ENCODE measurements at regions not wholly inside any gene's neighbourhood (a gene's known extent, or its start where the extent isn't known, plus 50 kb on each side); places are given as distances from the start of the nearest gene placed in this dataset.

DNA sequence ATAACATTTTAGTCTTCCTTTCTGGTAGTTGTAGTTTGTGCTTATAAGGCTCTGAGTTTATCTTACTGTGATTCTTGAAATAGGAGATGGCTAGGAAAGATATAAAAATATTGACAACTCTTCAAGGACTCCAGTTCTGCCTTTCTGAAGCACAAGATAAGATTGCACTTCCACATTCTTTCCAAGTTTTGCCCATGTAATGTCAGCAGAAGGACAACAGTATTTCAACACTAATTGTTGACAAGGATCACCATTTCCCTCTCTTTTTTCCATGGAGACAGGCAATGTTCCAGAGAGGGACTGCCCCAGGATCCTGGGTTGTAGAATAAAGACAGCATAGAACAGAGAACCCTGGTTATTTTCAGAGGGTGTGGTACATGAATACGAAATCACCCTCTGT lies 279.1 kb upstream of the CNTNAP5 start:
- TF ChIP-seq, protein P1, sequence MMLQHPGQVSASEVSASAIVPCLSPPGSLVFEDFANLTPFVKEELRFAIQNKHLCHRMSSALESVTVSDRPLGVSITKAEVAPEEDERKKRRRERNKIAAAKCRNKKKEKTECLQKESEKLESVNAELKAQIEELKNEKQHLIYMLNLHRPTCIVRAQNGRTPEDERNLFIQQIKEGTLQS (CRISPR knock-in tag; conservative IDR thresholded peaks at IDR 0.05), result no peak
- TF ChIP-seq STAT6 (CRISPR knock-in tag; conservative IDR thresholded peaks at IDR 0.05; ENCODE audit: low read depth), result no peak
- no peak for TF ChIP-seq NR3C1 (CRISPR knock-in tag; conservative IDR thresholded peaks at IDR 0.05; ENCODE audit: low read depth)
- TF ChIP-seq KAT7 (CRISPR knock-in tag; IDR thresholded peaks at IDR 0.05; ENCODE audit: borderline replicate concordance), result no peak
- no peak for TF ChIP-seq EMX1 (CRISPR knock-in tag; IDR thresholded peaks at IDR 0.05)
- TF ChIP-seq ZNF281 (CRISPR knock-in tag; IDR thresholded peaks at IDR 0.05), result no peak

Measured in WTC11 (cell line).